ENCODE measurements at regions not wholly inside any gene's neighbourhood (a gene's known extent, or its start where the extent isn't known, plus 50 kb on each side); places are given as distances from the start of the nearest gene placed in this dataset.

- Histone ChIP-seq H3K9me3 (no peaks in the 10 kb centered on the region), H3K27me3 (no peaks in the 10 kb centered on the region), H3K36me3 (no peaks in the 10 kb centered on the region), H3K4me1 (no peaks in the 10 kb centered on the region), H3K27ac (no peak overlapping the region), H3K4me3 (no peak overlapping the region)
- TF ChIP-seq CTCF (IDR thresholded peaks at IDR 0.05) = no peak
- ATAC-seq = no peak
- no peak for DNase-seq
- intact Hi-C loops (cut with DNase I) = no loop called here
Observed at GRCh38 chr4:45183905-45184304, 457.5 kb upstream of the GNPDA2 start.

GRCh38 chr4:45172636-45173035, 446.3 kb upstream of the GNPDA2 start:
- DNase-seq = no peak
- TF ChIP-seq CTCF (IDR thresholded peaks at IDR 0.05) = no peak

GRCh38 chr4:45160951-45161350, 434.6 kb upstream of the GNPDA2 start:
- Histone ChIP-seq H3K27me3 (no peaks in the 10 kb centered on the region), H3K4me3 (no peak overlapping the region), H3K4me1 (no peaks in the 10 kb centered on the region), H3K9me3 (no peaks in the 10 kb centered on the region), H3K27ac (no peak overlapping the region), H3K36me3 (no peaks in the 10 kb centered on the region)
- TF ChIP-seq CTCF (IDR thresholded peaks at IDR 0.05) = no peak
- ATAC-seq = no peak
- no peak for DNase-seq
- intact Hi-C loops (cut with DNase I) = no loop called here

More at GRCh38 chr4:45172636-45173035, 446.3 kb upstream of the GNPDA2 start:
- Histone ChIP-seq H3K36me3 (no peaks in the 10 kb centered on the region), H3K9me3 (no peaks in the 10 kb centered on the region), H3K27me3 (no peaks in the 10 kb centered on the region), H3K4me1 (no peaks in the 10 kb centered on the region), H3K4me3 (no peak overlapping the region), H3K27ac (no peak overlapping the region)
- intact Hi-C loops (cut with DNase I) = no loop called here
- ATAC-seq = no peak

GRCh38 chr4:45155081-45155777, 428.9 kb upstream of the GNPDA2 start:
- Histone ChIP-seq H3K4me3 (no peak overlapping the region), H3K4me1 (no peaks in the 10 kb centered on the region), H3K27ac (no peak overlapping the region), H3K9me3 (no peaks in the 10 kb centered on the region), H3K36me3 (no peaks in the 10 kb centered on the region), H3K27me3 (no peaks in the 10 kb centered on the region)
- intact Hi-C loops (cut with DNase I) = no loop called here
- ATAC-seq = no peak
- no peak for DNase-seq
- TF ChIP-seq CTCF (IDR thresholded peaks at IDR 0.05) = no peak

GRCh38 chr4:45147866-45148265, 421.5 kb upstream of the GNPDA2 start:
- H3K4me1 ChIP-seq = no peaks in the 10 kb centered on the region
- no peaks in the 10 kb centered on the region for H3K27me3 ChIP-seq
- H3K9me3 ChIP-seq = no peaks in the 10 kb centered on the region
- ATAC-seq (no peak), DNase-seq (no peak)
- H3K27ac ChIP-seq = no peak overlapping the region
- TF ChIP-seq CTCF (IDR thresholded peaks at IDR 0.05) = no peak
- intact Hi-C loops (cut with DNase I) = no loop called here
- no peak overlapping the region for H3K4me3 ChIP-seq
- no peaks in the 10 kb centered on the region for H3K36me3 ChIP-seq

GRCh38 chr4:45131020-45131419, 404.7 kb upstream of the GNPDA2 start:
- ATAC-seq = no peak
- intact Hi-C loops (cut with DNase I) = no loop called here
- no peak for DNase-seq
- no peaks in the 10 kb centered on the region for H3K27me3 ChIP-seq
- H3K4me3 ChIP-seq = no peak overlapping the region
- no peak for TF ChIP-seq CTCF (IDR thresholded peaks at IDR 0.05)
- no peaks in the 10 kb centered on the region for H3K36me3 ChIP-seq
- no peaks in the 10 kb centered on the region for H3K9me3 ChIP-seq
- H3K27ac ChIP-seq = no peak overlapping the region
- no peaks in the 10 kb centered on the region for H3K4me1 ChIP-seq

Data from upper lobe of right lung (tissue), 1 donor.